NT2/D1 (cell line): ENCODE measurements at regions not wholly inside any gene's neighbourhood (a gene's known extent, or its start where the extent isn't known, plus 50 kb on each side); places are given as distances from the start of the nearest gene placed in this dataset.

Source experiments
- DNase-seq: peaks from one replicate; pipeline ENCODE4 v3.0.0-alpha.2; 2011; ENCODE audit warnings: low read depth, low spot score
- H3K27me3 ChIP-seq: 2 replicates; pipeline ENCODE4 v1.6.0; 2011; ENCODE audit warnings: mild to moderate bottlenecking; ENCODE audit not compliant: insufficient read length, insufficient read depth
- H3K36me3 ChIP-seq: 2 replicates; pipeline ENCODE4 v1.6.1; 2011; ENCODE audit warnings: mild to moderate bottlenecking, low read length, mixed read lengths; ENCODE audit not compliant: insufficient read depth, insufficient read length
- H3K4me1 ChIP-seq: 2 replicates; pipeline ENCODE4 v1.5.1; 2011; ENCODE audit not compliant: insufficient read depth, insufficient read length
- H3K4me3 ChIP-seq: 2 replicates; pipeline ENCODE4 v1.5.1; 2011; ENCODE audit warnings: low read depth; ENCODE audit not compliant: insufficient read length
- H3K9ac ChIP-seq: 2 replicates; pipeline ENCODE4 v1.6.0; 2011; ENCODE audit warnings: low read depth; ENCODE audit not compliant: insufficient read length
- H3K9me3 ChIP-seq: 2 replicates; pipeline ENCODE4 v1.5.1; 2011; ENCODE audit warnings: mild to moderate bottlenecking, low read length; ENCODE audit not compliant: insufficient read depth
- SUZ12 ChIP-seq: IDR thresholded peaks from 2 replicates; pipeline ENCODE4 v1.6.1; 2011; ENCODE audit not compliant: insufficient read length, insufficient read depth; ENCODE audit errors: extremely low read depth
- YY1 ChIP-seq: IDR thresholded peaks from 2 replicates; pipeline ENCODE4 v1.6.1; 2011; ENCODE audit not compliant: insufficient read length, insufficient read depth
- ZNF274 ChIP-seq: IDR thresholded peaks from 2 replicates; pipeline ENCODE4 v1.6.1; 2011; ENCODE audit warnings: mild to moderate bottlenecking, low read depth, low read length

DNA sequence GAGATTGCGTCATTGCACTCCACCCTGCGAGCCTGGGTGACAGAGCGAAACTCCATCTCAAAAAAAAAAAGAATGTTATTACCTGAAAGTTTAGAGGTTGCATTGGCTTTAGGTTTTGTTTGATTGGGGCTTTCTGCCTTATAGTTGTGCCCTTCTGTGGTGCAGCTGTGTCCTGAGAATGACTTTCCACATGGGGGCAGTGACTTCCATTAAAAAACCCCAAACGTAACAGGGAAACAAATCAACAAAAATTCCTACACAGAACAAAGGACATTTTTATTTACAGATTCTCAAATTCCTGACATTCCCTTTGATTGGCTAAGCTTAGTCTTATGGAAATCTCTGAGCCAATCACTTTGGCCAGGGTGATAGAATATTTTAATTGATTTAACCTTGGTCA lies 154.1 kb upstream of the GPR149 start:
- no peaks in the 10 kb centered on the region for H3K36me3 ChIP-seq
- no peak for DNase-seq
- no peaks in the 10 kb centered on the region for H3K4me1 ChIP-seq
- no peak overlapping the region for H3K4me3 ChIP-seq
- H3K9me3 ChIP-seq = no peaks in the 10 kb centered on the region
- H3K27me3 ChIP-seq = no peaks in the 10 kb centered on the region
- H3K9ac ChIP-seq = no peak overlapping the region
- TF ChIP-seq YY1 (no peak), SUZ12 (no peak), ZNF274 (no peak)

DNA sequence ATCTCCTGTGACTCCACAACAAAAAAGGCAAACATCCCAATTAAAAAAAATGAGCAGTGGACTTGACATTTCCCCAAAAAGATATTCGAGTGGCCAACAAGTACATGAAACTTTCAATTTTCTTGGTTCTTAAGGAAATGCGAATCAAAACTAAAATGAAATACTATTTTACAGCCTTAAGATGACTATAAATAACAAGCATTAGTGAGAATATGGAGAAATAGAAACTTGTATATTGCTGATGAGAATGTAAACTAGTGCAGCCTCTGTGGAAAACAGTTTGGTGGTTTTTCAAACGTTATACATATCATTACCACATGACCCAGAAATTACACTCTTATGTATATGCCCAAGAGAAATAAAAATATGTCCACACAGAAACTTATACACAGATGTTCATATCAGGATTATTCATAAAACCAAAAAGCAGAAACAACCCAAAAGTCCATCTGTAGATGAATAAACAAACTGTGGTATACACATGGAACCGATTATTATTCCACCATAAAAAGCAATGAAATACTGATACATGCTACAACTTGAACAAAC lies 153.2 kb upstream of the GPR149 start:
- Histone ChIP-seq H3K4me1 (no peaks in the 10 kb centered on the region), H3K27me3 (no peaks in the 10 kb centered on the region), H3K36me3 (no peaks in the 10 kb centered on the region), H3K9me3 (no peaks in the 10 kb centered on the region), H3K9ac (no peak overlapping the region), H3K4me3 (no peak overlapping the region)
- DNase-seq = no peak
- TF ChIP-seq YY1 (no peak), ZNF274 (no peak), SUZ12 (no peak)

DNA sequence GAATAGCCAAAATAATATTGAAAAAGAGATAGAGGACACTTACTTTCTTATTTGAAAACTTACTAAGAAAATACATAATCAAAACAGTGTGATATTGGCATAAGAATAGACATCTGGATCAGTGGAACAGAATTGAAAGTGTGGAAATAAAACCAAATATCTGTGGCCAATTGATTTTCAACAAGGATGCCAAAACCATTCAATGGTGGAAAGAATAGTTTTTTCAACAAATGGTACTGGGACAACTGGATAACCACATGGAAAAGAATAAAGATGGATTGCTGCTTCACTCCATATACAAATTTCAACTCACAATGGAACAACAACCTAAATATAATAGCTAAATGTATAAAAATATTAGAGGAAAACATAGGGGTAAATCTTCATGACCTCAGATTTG lies 152.5 kb upstream of the GPR149 start:
- no peak overlapping the region for H3K9ac ChIP-seq
- TF ChIP-seq YY1 (no peak), SUZ12 (no peak), ZNF274 (no peak)
- no peaks in the 10 kb centered on the region for H3K9me3 ChIP-seq
- no peaks in the 10 kb centered on the region for H3K36me3 ChIP-seq
- H3K4me3 ChIP-seq = no peak overlapping the region
- no peaks in the 10 kb centered on the region for H3K27me3 ChIP-seq
- no peak for DNase-seq
- no peaks in the 10 kb centered on the region for H3K4me1 ChIP-seq

DNA sequence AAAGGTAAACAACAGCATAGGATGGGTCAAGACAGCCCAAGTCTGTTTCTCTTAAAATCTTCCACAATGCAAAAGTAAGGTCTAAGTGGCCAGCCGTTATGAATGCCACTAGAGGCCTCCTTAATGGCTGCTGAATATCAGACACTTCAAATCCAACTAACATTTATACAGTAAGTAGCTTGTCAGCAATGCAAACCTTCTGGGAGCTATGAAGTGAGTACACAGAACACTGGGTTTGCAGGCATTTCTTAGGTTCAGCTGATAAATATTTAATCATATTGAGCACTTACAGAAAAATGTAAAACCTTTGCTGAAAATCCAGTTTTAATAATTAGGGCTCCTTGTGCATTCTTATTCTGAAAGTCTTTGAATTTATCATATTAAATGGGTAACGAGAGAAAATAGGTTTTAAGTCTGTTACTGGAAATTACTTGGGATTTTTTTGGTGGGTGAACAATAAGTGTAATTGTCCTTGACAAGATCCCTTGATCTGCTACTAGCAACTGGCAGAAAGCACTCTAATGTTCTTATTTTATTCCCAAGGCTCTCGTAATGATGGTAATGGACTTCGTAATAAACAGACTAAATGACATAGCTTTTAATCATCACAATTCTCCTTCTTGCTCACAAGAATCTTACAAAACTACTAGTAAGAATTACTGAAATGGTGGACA lies 141.7 kb upstream of the GPR149 start:
- Histone ChIP-seq H3K4me1 (no peaks in the 10 kb centered on the region), H3K27me3 (no peaks in the 10 kb centered on the region), H3K9ac (no peak overlapping the region), H3K36me3 (no peaks in the 10 kb centered on the region), H3K9me3 (peaks cover 5% of the 10 kb centered on the region; the same call in 1 of the 2 replicates), H3K4me3 (no peak overlapping the region)
- no peak for TF ChIP-seq YY1
- TF ChIP-seq SUZ12 = no peak
- TF ChIP-seq ZNF274 = no peak
- DNase-seq = no peak

DNA sequence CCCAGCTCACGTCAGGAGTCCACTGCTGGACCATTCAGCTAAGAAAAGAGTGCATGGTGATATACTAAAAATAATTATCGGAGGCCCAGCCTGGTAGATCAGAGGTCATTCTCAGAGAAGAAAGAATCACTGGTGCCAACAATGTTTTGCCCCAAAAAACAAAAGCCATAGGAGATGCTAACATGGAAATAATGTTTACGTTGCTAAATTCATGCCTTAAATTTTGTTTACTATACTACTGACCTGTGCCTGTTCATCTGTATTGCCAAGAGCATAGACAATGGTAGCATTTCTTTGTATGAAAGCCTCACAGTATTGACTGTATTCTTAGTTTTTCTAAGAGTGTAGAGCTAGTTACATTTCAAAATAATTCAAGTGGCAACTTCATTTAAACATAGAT lies 138.1 kb upstream of the GPR149 start:
- Histone ChIP-seq H3K9ac (no peak overlapping the region), H3K27me3 (no peaks in the 10 kb centered on the region), H3K4me1 (no peaks in the 10 kb centered on the region), H3K36me3 (no peaks in the 10 kb centered on the region), H3K9me3 (no peaks in the 10 kb centered on the region), H3K4me3 (no peak overlapping the region)
- no peak for DNase-seq
- TF ChIP-seq ZNF274 (no peak), YY1 (no peak), SUZ12 (no peak)

DNA sequence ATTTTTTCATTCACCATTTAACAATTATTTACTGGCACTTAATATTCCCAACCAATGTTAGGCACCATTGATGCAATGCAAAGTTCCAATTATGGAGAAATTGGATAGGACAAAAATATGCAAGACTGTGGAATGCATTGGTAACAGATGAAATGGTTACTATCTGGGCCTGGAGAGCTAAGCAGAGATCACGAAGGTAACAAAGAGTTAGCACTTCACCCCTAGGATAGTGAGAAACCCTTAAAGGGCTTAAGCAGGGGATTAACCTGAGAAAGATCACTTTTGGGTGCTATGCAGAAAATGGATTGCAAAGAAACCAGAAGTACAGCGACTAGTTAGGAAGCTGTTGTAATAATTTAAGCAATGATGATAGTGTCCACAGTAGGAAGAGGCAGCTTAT lies 129.6 kb upstream of the GPR149 start:
- Histone ChIP-seq H3K9ac (no peak overlapping the region), H3K9me3 (no peaks in the 10 kb centered on the region), H3K36me3 (no peaks in the 10 kb centered on the region), H3K4me1 (no peaks in the 10 kb centered on the region), H3K4me3 (no peak overlapping the region), H3K27me3 (no peaks in the 10 kb centered on the region)
- DNase-seq = no peak
- TF ChIP-seq ZNF274 (no peak), YY1 (no peak), SUZ12 (no peak)

DNA sequence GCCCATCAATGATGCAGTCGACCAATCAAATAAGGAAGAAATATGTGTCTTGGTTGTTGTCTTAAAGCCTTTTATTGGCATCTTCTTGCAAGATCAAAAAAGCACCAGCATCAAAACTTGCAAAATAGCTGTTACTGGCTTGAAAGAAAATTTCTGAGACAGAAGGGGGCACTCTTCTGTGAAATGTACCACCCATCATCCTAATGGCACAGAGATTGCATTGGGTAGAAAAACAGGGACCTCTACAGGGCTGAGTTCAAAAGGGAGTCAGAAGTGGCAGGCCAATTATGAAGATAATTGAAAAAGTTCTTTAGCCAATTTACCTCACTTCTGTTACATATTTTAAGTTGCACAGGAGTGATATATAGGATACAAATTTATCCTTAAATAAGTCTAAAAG lies 122.3 kb upstream of the GPR149 start:
- Histone ChIP-seq H3K4me1 (no peaks in the 10 kb centered on the region), H3K9ac (no peak overlapping the region), H3K27me3 (no peaks in the 10 kb centered on the region), H3K36me3 (no peaks in the 10 kb centered on the region), H3K9me3 (no peaks in the 10 kb centered on the region), H3K4me3 (no peak overlapping the region)
- TF ChIP-seq SUZ12 = no peak
- no peak for TF ChIP-seq ZNF274
- no peak for TF ChIP-seq YY1
- DNase-seq = no peak

DNA sequence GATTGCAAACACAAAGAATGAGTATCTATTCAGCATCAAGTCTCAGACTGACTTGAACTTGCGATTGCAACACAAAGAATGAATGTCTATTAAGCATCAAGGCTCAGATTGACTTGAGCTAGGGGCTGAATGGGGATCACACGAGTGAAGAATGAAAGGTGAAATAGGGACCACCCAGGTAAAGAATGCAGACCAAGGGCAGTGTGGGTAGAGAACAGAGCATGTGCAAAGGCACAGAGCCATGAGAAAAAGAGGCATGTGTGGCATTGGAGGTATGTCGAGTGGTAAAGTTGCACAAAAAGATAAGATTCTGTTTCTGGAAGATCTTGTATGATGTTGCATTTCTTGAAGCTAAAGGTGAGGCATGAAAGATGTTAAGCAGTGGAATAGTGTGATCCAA lies 119.4 kb upstream of the GPR149 start:
- H3K9ac ChIP-seq = no peak overlapping the region
- no peak overlapping the region for H3K4me3 ChIP-seq
- no peaks in the 10 kb centered on the region for H3K4me1 ChIP-seq
- no peaks in the 10 kb centered on the region for H3K36me3 ChIP-seq
- no peak for TF ChIP-seq YY1
- TF ChIP-seq SUZ12 = no peak
- TF ChIP-seq ZNF274 = no peak
- DNase-seq = no peak
- H3K27me3 ChIP-seq = no peaks in the 10 kb centered on the region
- no peaks in the 10 kb centered on the region for H3K9me3 ChIP-seq
